ENCODE measurements at regions not wholly inside any gene's neighbourhood (a gene's known extent, or its start where the extent isn't known, plus 50 kb on each side); places are given as distances from the start of the nearest gene placed in this dataset.

- H3K27ac ChIP-seq (ENCODE audit: low read depth, low read length), result no peak overlapping the region
- H2BK12ac ChIP-seq (ENCODE audit: low read depth, low read length), result no peak overlapping the region
- H2AK5ac ChIP-seq (ENCODE audit: low read depth, low read length), result no peak overlapping the region
- no peak overlapping the region for H2BK120ac ChIP-seq (replicated peaks; ENCODE audit: low read depth, low read length)
- H3K23ac ChIP-seq (ENCODE audit: insufficient read length), result no peak overlapping the region
- ChIA-PET CTCF (ENCODE audit: partially characterized antibody) (no interaction called here), POLR2A (ENCODE audit: partially characterized antibody) (no interaction called here)
- no peak overlapping the region for H3K56ac ChIP-seq (replicated peaks; ENCODE audit: insufficient read length, low read depth, low read length)
- H2BK20ac ChIP-seq (ENCODE audit: low read length), result no peak overlapping the region
- no peaks in the 10 kb centered on the region for H3K79me2 ChIP-seq (ENCODE audit: control insufficient read depth in 1 of 2, insufficient read depth in 2 of 2, low read length in 2 of 2)
- H2AFZ ChIP-seq (ENCODE audit: low read length), result no peak overlapping the region
- no peak overlapping the region for H3K18ac ChIP-seq (ENCODE audit: extremely low read depth, low read length)
- no peaks in the 10 kb centered on the region for H3K27me3 ChIP-seq (replicated peaks in 1 of 4; ENCODE audit: control insufficient read depth in 3 of 4, extremely low read depth in 1 of 4, insufficient read depth in 3 of 4, low read length in 3 of 4)
- H3K4me2 ChIP-seq (ENCODE audit: insufficient read depth in 1 of 2, low read depth in 2 of 2, low read length in 2 of 2), result no peak overlapping the region
- 75% methylated on average over 2 of the region's 2 CpGs; no CpG with 5 or more reads in 1 of the 2 experiments for WGBS, 2 experiments (ENCODE audit: extremely low coverage in 1 of 2, insufficient coverage in 1 of 2, insufficient read length in 1 of 2, insufficient replicate concordance in 2 of 2, low coverage in 1 of 2, low lambda C conversion rate in 2 of 2, missing lambda C conversion rate in 1 of 2)
- H3K4me1 ChIP-seq (replicated peaks in 1 of 4; ENCODE audit: control insufficient read depth in 3 of 4, insufficient read depth in 4 of 4, low read length in 3 of 4), result no peaks in the 10 kb centered on the region
- no peak overlapping the region for H3K9ac ChIP-seq (replicated peaks in 1 of 4; ENCODE audit: extremely low read depth in 1 of 4, low read depth in 3 of 4, low read length in 3 of 4)
- no peak overlapping the region for H3K4ac ChIP-seq (replicated peaks; ENCODE audit: insufficient read length, low read depth, low read length)
- H2BK5ac ChIP-seq (ENCODE audit: low read depth, low read length), result no peak overlapping the region
- FAIRE-seq (no peak), DNase-seq (ENCODE audit: low read depth in 1 of 2, low spot score in 2 of 2) (no peak)
- no peak overlapping the region for H3K14ac ChIP-seq (ENCODE audit: insufficient read length)
- H3K4me3 ChIP-seq (ENCODE audit: extremely low read depth in 1 of 4, insufficient read depth in 2 of 4, low read depth in 3 of 4, low read length in 4 of 4), result no peak overlapping the region
- no peaks in the 10 kb centered on the region for H3K79me1 ChIP-seq (ENCODE audit: low read depth, low read length)
- H4K20me1 ChIP-seq (replicated peaks in 1 of 2; ENCODE audit: control insufficient read depth in 1 of 2, insufficient read depth in 2 of 2, low read length in 2 of 2), result no peaks in the 10 kb centered on the region
- no peak overlapping the region for H4K8ac ChIP-seq (ENCODE audit: extremely low read depth, insufficient read depth, low read length)
- no peaks in the 10 kb centered on the region for H3K9me3 ChIP-seq (ENCODE audit: insufficient read depth in 2 of 2, low read depth in 1 of 2, low read length in 1 of 2)
- H4K5ac ChIP-seq (ENCODE audit: insufficient read length, low read depth, low read length), result no peak overlapping the region
- TF ChIP-seq BACH1 (IDR thresholded peaks at IDR 0.05; ENCODE audit: low read length) (no peak), TAF1 (IDR thresholded peaks at IDR 0.05; ENCODE audit: low read depth, low read length) (no peak), SIN3A (conservative IDR thresholded peaks at IDR 0.05 in 1 of 2, IDR thresholded peaks at IDR 0.05 in 1 of 2; ENCODE audit: low read depth in 1 of 2, low read length in 2 of 2) (no peak)
- H3K23me2 ChIP-seq (ENCODE audit: low read depth, low read length), result no peaks in the 10 kb centered on the region
- H3K36me3 ChIP-seq (ENCODE audit: control insufficient read depth in 2 of 4, insufficient read depth in 4 of 4, low read length in 3 of 4), result no peaks in the 10 kb centered on the region
- no peak overlapping the region for H2BK15ac ChIP-seq (ENCODE audit: low read length)
- H4K91ac ChIP-seq (replicated peaks; ENCODE audit: insufficient read length, low read length), result no peak overlapping the region
Measured at GRCh38 chr1:221933814-221934213, 191.9 kb upstream of the DUSP10 start.

All from H1 (cell line).